SK-N-SH (cell line): ENCODE measurements at regions not wholly inside any gene's neighbourhood (a gene's known extent, or its start where the extent isn't known, plus 50 kb on each side); places are given as distances from the start of the nearest gene placed in this dataset.

Experiments used
- CTCF ChIA-PET: fragments of 300-600, 350-600 bp; formaldehyde crosslinking; extraction: SDS; loops from one replicate; lab custom pipeline; 2021; lab: Yijun Ruan, JAX
- POLR2A ChIA-PET: fragments of 350-600 bp; sonication (Branson Sonifier 250); formaldehyde crosslinking; extraction: SDS; loops from one replicate; lab custom pipeline; 2020; ENCODE audit warnings: antibody characterized with exemption, inconsistent platforms; lab: Yijun Ruan, JAX
- DNase-seq: peaks from one replicate; pipeline ENCODE4 v3.0.0; 2012
- H2AFZ ChIP-seq: fragments of 200-600 bp; sonication (generic); 2 replicates; pipeline ENCODE4 v1.8.1; 2016; ENCODE audit warnings: antibody characterized with exemption, mild to moderate bottlenecking, low read depth
- H3F3A ChIP-seq: fragments of 200-600 bp; sonication (generic); replicated peaks from 2 replicates; pipeline ENCODE3; 2016; ENCODE audit warnings: antibody characterized with exemption, mild to moderate bottlenecking; ENCODE audit not compliant: insufficient read depth
- H3K27ac ChIP-seq, 2 experiments: fragments of 200-500 bp in 1 of 2; fragments of 200-600 bp in 1 of 2; sonication (Bioruptor generic) in 1 of 2; sonication (generic), shearing (Covaris generic) in 1 of 2; 2 replicates each; pipeline versions ENCODE4 v1.5.1 to v1.6.1; 2014 to 2016; ENCODE audit warnings: low read depth in 2 of 2, inconsistent platforms in 1 of 2, low read length in 1 of 2, mild to moderate bottlenecking in 1 of 2, mixed read lengths in 1 of 2
- H3K27me3 ChIP-seq: fragments of 200-600 bp; sonication (generic), shearing (Covaris generic); 2 replicates; pipeline ENCODE4 v1.6.1; 2016; ENCODE audit warnings: mixed run types; ENCODE audit not compliant: insufficient read depth
- H3K36me3 ChIP-seq, 2 experiments: fragments of 200-500 bp in 1 of 2; fragments of 200-600 bp in 1 of 2; sonication (Bioruptor generic) in 1 of 2; sonication (generic) in 1 of 2; replicated peaks in 1 of 2; 2 replicates each; pipeline versions ENCODE3 to v1.5.1; 2014 to 2016; ENCODE audit warnings: low read length in 1 of 2, mild to moderate bottlenecking in 1 of 2; ENCODE audit not compliant: insufficient read depth in 2 of 2, control insufficient read depth in 1 of 2
- H3K4me1 ChIP-seq, 2 experiments: fragments of 200-500 bp in 1 of 2; fragments of 200-600 bp in 1 of 2; sonication (Bioruptor generic) in 1 of 2; sonication (generic), shearing (Covaris generic) in 1 of 2; 2 replicates each; pipeline versions ENCODE4 v1.5.1 to v1.6.1; 2014 to 2016; ENCODE audit warnings: low read depth in 1 of 2, low read length in 1 of 2, mixed run types in 1 of 2; ENCODE audit not compliant: insufficient read depth in 2 of 2, control insufficient read depth in 1 of 2
- H3K4me2 ChIP-seq: fragments of 200-600 bp; sonication (generic), shearing (Covaris generic); 2 replicates; pipeline ENCODE4 v1.6.1; 2017; ENCODE audit warnings: mixed run types
- H3K4me3 ChIP-seq, 2 experiments: fragments of 200-500 bp in 1 of 2; fragments of 200-600 bp in 1 of 2; sonication (Bioruptor generic) in 1 of 2; sonication (generic), shearing (Covaris generic) in 1 of 2; 2 replicates each; pipeline versions ENCODE4 v1.5.1 to v1.8.1; 2014 to 2016; ENCODE audit warnings: low read depth in 2 of 2, inconsistent platforms in 1 of 2, low read length in 1 of 2, mild to moderate bottlenecking in 1 of 2, mixed read lengths in 1 of 2, moderate library complexity in 1 of 2
- H3K79me2 ChIP-seq: fragments of 200-600 bp; sonication (generic); 2 replicates; pipeline ENCODE4 v1.8.1; 2017; ENCODE audit warnings: mild to moderate bottlenecking; ENCODE audit not compliant: insufficient read depth
- H3K9ac ChIP-seq: fragments of 200-600 bp; sonication (generic); 2 replicates; pipeline ENCODE4 v1.6.1; 2017; ENCODE audit warnings: mixed run types
- H3K9me2 ChIP-seq: fragments of 200-600 bp; sonication (generic); 2 replicates; pipeline ENCODE4 v1.6.1; 2017; ENCODE audit warnings: mixed run types
- H3K9me3 ChIP-seq: fragments of 200-600 bp; sonication (generic); 2 replicates; pipeline ENCODE4 v1.6.1; 2017; ENCODE audit warnings: mixed run types, mild to moderate bottlenecking, moderate library complexity
- H4K20me1 ChIP-seq: fragments of 200-600 bp; sonication (generic); 2 replicates; pipeline ENCODE4 v1.6.1; 2017; ENCODE audit warnings: mild to moderate bottlenecking, mixed run types; ENCODE audit not compliant: insufficient read depth
- ELF1 ChIP-seq: IDR thresholded peaks from 2 replicates; pipeline ENCODE4 v1.4.0; 2012
- EZH2phosphoT487 ChIP-seq: fragments of 200-600 bp; sonication (generic); IDR thresholded peaks from 2 replicates; pipeline ENCODE4 v1.6.1; 2017; ENCODE audit warnings: low read depth, mixed run types, mild to moderate bottlenecking, antibody characterized with exemption, moderate library complexity, borderline replicate concordance
- FOXJ3 ChIP-seq: sonication (generic); formaldehyde crosslinking; IDR thresholded peaks from 2 replicates; pipeline ENCODE4 v1.5.1; 2020; ENCODE audit warnings: mild to moderate bottlenecking, missing genetic modification reagents
- FOXM1 ChIP-seq: IDR thresholded peaks from 2 replicates; pipeline ENCODE4 v1.4.0; 2012; ENCODE audit warnings: low read depth, mild to moderate bottlenecking
- GABPA ChIP-seq: IDR thresholded peaks from 2 replicates; pipeline ENCODE4 v1.4.0; 2012; ENCODE audit warnings: low read depth, mild to moderate bottlenecking
- GATA2 ChIP-seq: sonication (generic); formaldehyde crosslinking; IDR thresholded peaks from 2 replicates; pipeline ENCODE4 v1.5.0; 2020; ENCODE audit warnings: mild to moderate bottlenecking, missing genetic modification reagents
- MXI1 ChIP-seq: IDR thresholded peaks from 2 replicates; pipeline ENCODE4 v1.6.1; 2012; ENCODE audit warnings: mild to moderate bottlenecking, low read depth, low read length, improper control_type of control experiment
- NFIC ChIP-seq: IDR thresholded peaks from 2 replicates; pipeline ENCODE4 v1.4.0; 2012; ENCODE audit warnings: borderline replicate concordance
- NRF1 ChIP-seq: IDR thresholded peaks from 2 replicates; pipeline ENCODE4 v1.6.1; 2012; ENCODE audit warnings: low read depth, mild to moderate bottlenecking, low read length
- POLR2AphosphoS5 ChIP-seq: IDR thresholded peaks from 2 replicates; pipeline ENCODE4 v1.6.1; 2012; ENCODE audit warnings: low read depth, low read length
- REST ChIP-seq: IDR thresholded peaks from 2 replicates; pipeline ENCODE4 v1.6.1; 2012; ENCODE audit warnings: mild to moderate bottlenecking, low read depth, low read length, moderate library complexity
- RFX5 ChIP-seq: IDR thresholded peaks from 2 replicates; pipeline ENCODE4 v1.6.1; 2012; ENCODE audit warnings: mild to moderate bottlenecking, improper control_type of control experiment, low read length
- RXRA ChIP-seq: IDR thresholded peaks from 2 replicates; pipeline ENCODE4 v1.4.0; 2012; ENCODE audit warnings: low read depth, mild to moderate bottlenecking, borderline replicate concordance
- SIN3A ChIP-seq: IDR thresholded peaks from 2 replicates; pipeline ENCODE4 v1.6.1; 2012; ENCODE audit warnings: low read depth, mild to moderate bottlenecking, low read length, moderate library complexity, borderline replicate concordance
- SMC3 ChIP-seq: IDR thresholded peaks from 2 replicates; pipeline ENCODE4 v1.6.1; 2012; ENCODE audit warnings: low read depth, low read length, improper control_type of control experiment
- TCF12 ChIP-seq: IDR thresholded peaks from 2 replicates; pipeline ENCODE4 v1.4.0; 2012
- TEAD4 ChIP-seq: IDR thresholded peaks from 2 replicates; pipeline ENCODE4 v1.4.0; 2012; ENCODE audit warnings: mild to moderate bottlenecking, borderline replicate concordance; ENCODE audit not compliant: insufficient read depth
- USF1 ChIP-seq: IDR thresholded peaks from 2 replicates; pipeline ENCODE4 v1.4.0; 2012; ENCODE audit warnings: low read depth, borderline replicate concordance
- USF2 ChIP-seq: fragments of 150-350 bp; IDR thresholded peaks from 2 replicates; pipeline ENCODE4 v1.6.1; 2017; ENCODE audit warnings: antibody characterized with exemption, low read length, low read depth, borderline replicate concordance
- WGBS: methylation state at CpG from one replicate; pipeline ENCODE4 v1.1.6; 2017; ENCODE audit warnings: low lambda C conversion rate; 5-methylcytosine and 5-hydroxymethylcytosine counted together
- TF ChIP-seq, protein P1 (sequence below): IDR thresholded peaks from 2 replicates; pipeline ENCODE4 v1.4.0; 2012; ENCODE audit warnings: low read depth

DNA sequence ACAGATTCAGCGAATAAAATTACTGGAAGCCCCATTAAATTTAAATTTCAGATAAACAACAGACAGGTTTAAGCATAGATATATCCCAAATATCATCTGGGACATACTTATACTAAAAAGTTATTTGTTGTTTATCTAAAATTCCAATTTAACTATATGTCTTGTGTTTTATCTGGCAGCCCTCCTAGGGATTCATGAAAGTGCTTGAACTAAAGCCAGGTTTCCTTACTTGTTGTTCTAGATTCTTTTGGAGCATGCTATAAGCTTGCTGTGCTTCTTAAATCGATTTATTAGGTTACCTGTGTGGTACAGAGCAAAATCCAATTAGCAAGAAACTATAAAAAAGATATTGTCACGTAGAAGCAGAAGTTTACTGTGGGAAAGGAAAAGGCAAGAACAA lies 202.5 kb upstream of the GMDS start:
- no peak overlapping the region for H2AFZ ChIP-seq
- H3K79me2 ChIP-seq = no peaks in the 10 kb centered on the region
- no peak overlapping the region for H3K27ac ChIP-seq
- H3K9ac ChIP-seq = no peak overlapping the region
- H3F3A ChIP-seq = no peaks in the 10 kb centered on the region
- no peak for TF ChIP-seq NFIC
- no peak for TF ChIP-seq TEAD4
- no peak for TF ChIP-seq RXRA
- TF ChIP-seq RFX5 = no peak
- TF ChIP-seq, protein P1, sequence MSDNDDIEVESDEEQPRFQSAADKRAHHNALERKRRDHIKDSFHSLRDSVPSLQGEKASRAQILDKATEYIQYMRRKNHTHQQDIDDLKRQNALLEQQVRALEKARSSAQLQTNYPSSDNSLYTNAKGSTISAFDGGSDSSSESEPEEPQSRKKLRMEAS = no peak
- TF ChIP-seq SMC3 = no peak
- TF ChIP-seq SIN3A = no peak
- no peak for TF ChIP-seq FOXM1
- no peak for TF ChIP-seq USF2
- TF ChIP-seq GABPA = no peak
- TF ChIP-seq USF1 = no peak
- no peak for TF ChIP-seq POLR2AphosphoS5
- H3K27me3 ChIP-seq = no peaks in the 10 kb centered on the region; the same call in 1 of the 2 replicates
- H3K36me3 ChIP-seq = no peaks in the 10 kb centered on the region
- no peaks in the 10 kb centered on the region for H3K9me3 ChIP-seq
- POLR2A ChIA-PET = no interaction called here
- no peak for DNase-seq
- H3K4me2 ChIP-seq = no peak overlapping the region
- 18% methylated on average over 3 of the region's 3 CpGs for WGBS
- H3K9me2 ChIP-seq = no peaks in the 10 kb centered on the region
- no peak overlapping the region for H3K4me3 ChIP-seq
- no peaks in the 10 kb centered on the region for H4K20me1 ChIP-seq
- CTCF ChIA-PET = interaction anchor here (1.1 to 3.1 kb wide), 8 partner anchors 9 to 852 kb away, joined by 3 to 17 read pairs (median 12); no protein-coding TSS in a partner anchor
- peaks cover 0 to 16% of the 10 kb centered on the region in 2 experiments; a peak in 2 of 4 replicates for H3K4me1 ChIP-seq

DNA sequence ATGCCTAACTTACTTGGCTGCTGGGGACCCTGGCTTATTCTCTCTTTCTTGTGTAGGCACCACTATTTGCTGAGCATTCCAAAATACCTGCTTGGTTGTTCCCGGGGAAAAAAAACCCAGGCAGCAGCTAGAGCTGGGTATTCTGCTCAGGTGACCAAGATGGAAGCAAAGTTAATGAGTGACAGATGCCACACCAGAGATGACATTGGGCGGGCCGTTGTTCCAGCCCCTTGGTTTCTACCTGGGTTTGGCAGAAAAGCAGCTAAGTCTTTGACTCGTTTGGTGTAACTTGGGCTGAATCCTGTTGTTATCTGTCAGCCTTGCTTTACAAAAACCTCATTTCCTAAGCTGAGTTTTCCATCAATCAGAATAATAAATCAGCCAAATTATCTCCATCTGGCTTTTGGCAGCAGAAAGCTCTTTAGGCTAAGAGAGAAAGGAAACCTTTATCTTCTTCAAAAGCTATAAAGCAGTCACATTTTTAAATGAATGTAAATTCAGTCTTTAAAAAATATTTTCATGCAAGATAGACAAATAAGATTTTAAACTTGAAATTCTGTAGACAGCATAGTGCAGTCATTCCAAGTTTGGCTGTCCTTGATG lies 202.0 kb upstream of the GMDS start:
- no peaks in the 10 kb centered on the region for H3K79me2 ChIP-seq
- H2AFZ ChIP-seq = no peak overlapping the region
- H3K27ac ChIP-seq = no peak overlapping the region
- no peaks in the 10 kb centered on the region for H3K9me2 ChIP-seq
- no peaks in the 10 kb centered on the region for H3K36me3 ChIP-seq
- ChIA-PET POLR2A (no interaction called here), CTCF (interaction anchor here (1.1 to 3.1 kb wide), 5 partner anchors 9 to 852 kb away, joined by 3 to 17 read pairs (median 16); no protein-coding TSS in a partner anchor)
- H3F3A ChIP-seq = no peaks in the 10 kb centered on the region
- H4K20me1 ChIP-seq = no peaks in the 10 kb centered on the region
- no peaks in the 10 kb centered on the region for H3K9me3 ChIP-seq
- no peak for DNase-seq
- peaks cover 0 to 16% of the 10 kb centered on the region in 2 experiments; a peak in 2 of 4 replicates for H3K4me1 ChIP-seq
- no peak overlapping the region for H3K4me3 ChIP-seq
- no peak overlapping the region for H3K9ac ChIP-seq
- WGBS = 24% methylated on average over 3 of the region's 4 CpGs
- no peaks in the 10 kb centered on the region for H3K27me3 ChIP-seq
- H3K4me2 ChIP-seq = no peak overlapping the region
- no peak for TF ChIP-seq EZH2phosphoT487
- TF ChIP-seq REST = no peak
- TF ChIP-seq GATA2 (CRISPR knock-in tag) = no peak
- no peak for TF ChIP-seq NRF1
- no peak for TF ChIP-seq USF1
- no peak for TF ChIP-seq FOXM1
- TF ChIP-seq, protein P1 = no peak
- no peak for TF ChIP-seq MXI1
- TF ChIP-seq ELF1 = no peak
- no peak for TF ChIP-seq FOXJ3 (CRISPR knock-in tag)
- no peak for TF ChIP-seq TCF12
